IMR-90 (cell line): ENCODE measurements at regions not wholly inside any gene's neighbourhood (a gene's known extent, or its start where the extent isn't known, plus 50 kb on each side); places are given as distances from the start of the nearest gene placed in this dataset.

ENCODE experiments used
- ATAC-seq: fragments of 200-7000 bp; cut with Tn5 transposase; 2 replicates; pipeline ENCODE4 v1.9.1; 2020; ENCODE audit warnings: low read depth, mild to moderate bottlenecking, moderate library complexity
- BruUV-seq: library from RNA; stranded (reverse); fragments of 400-500 nt; replicated peaks from 2 replicates; lab custom pipeline; 2021; lab: Mats Ljungman, UMichigan
- CTCF ChIA-PET: fragments of 300-600 bp; formaldehyde crosslinking; extraction: SDS; loops from one replicate; lab custom pipeline; 2021; ENCODE audit warnings: antibody characterized with exemption; lab: Yijun Ruan, JAX
- POLR2A ChIA-PET: fragments of 300-600 bp; sonication (Branson Sonifier 250); formaldehyde crosslinking; loops from one replicate; lab custom pipeline; 2022; ENCODE audit warnings: antibody characterized with exemption; ENCODE audit not compliant: unreplicated experiment; lab: Charles Lee
- DNase-seq: peaks from one replicate; pipeline ENCODE4 v3.0.0; 2013
- H2AFZ ChIP-seq: replicated peaks from 2 replicates; pipeline ENCODE3; 2013; ENCODE audit warnings: low read length, mild to moderate bottlenecking; ENCODE audit not compliant: poor library complexity
- H2AK5ac ChIP-seq: 2 replicates; pipeline ENCODE4 v1.6.1; 2013; ENCODE audit warnings: low read depth, low read length, inconsistent platforms
- H2AK9ac ChIP-seq: replicated peaks from 2 replicates; pipeline ENCODE3; 2013; ENCODE audit warnings: mild to moderate bottlenecking, low read depth, low read length, moderate library complexity; ENCODE audit not compliant: poor library complexity
- H2BK120ac ChIP-seq: 2 replicates; pipeline ENCODE4 v1.6.1; 2013; ENCODE audit warnings: low read depth, low read length, inconsistent platforms
- H2BK15ac ChIP-seq: 3 replicates; pipeline ENCODE4 v1.6.1; 2013; ENCODE audit warnings: low read depth, low read length, inconsistent platforms
- H2BK20ac ChIP-seq: 2 replicates; pipeline ENCODE4 v1.6.1; 2013; ENCODE audit warnings: low read depth, mild to moderate bottlenecking, inconsistent platforms, low read length, moderate library complexity
- H2BK5ac ChIP-seq: 2 replicates; pipeline ENCODE4 v1.6.1; 2013; ENCODE audit warnings: mild to moderate bottlenecking, low read depth, low read length, inconsistent platforms; ENCODE audit not compliant: poor library complexity, severe bottlenecking
- H3K14ac ChIP-seq: replicated peaks from 2 replicates; pipeline ENCODE4 v1.6.1; 2013; ENCODE audit warnings: low read depth, low read length, inconsistent platforms
- H3K18ac ChIP-seq: 2 replicates; pipeline ENCODE4 v1.6.1; 2013; ENCODE audit warnings: low read depth, low read length, control low read depth
- H3K23ac ChIP-seq: 2 replicates; pipeline ENCODE4 v1.6.1; 2013; ENCODE audit warnings: low read depth, low read length, inconsistent platforms
- H3K27ac ChIP-seq: 2 replicates; pipeline ENCODE4 v1.5.1; 2013; ENCODE audit warnings: mild to moderate bottlenecking, control low read depth, low read length; ENCODE audit not compliant: insufficient read depth
- H3K27me3 ChIP-seq: 2 replicates; pipeline ENCODE4 v1.6.1; 2013; ENCODE audit warnings: low read length; ENCODE audit not compliant: control insufficient read depth, insufficient read depth
- H3K36me3 ChIP-seq: 2 replicates; pipeline ENCODE4 v1.6.1; 2013; ENCODE audit warnings: low read length, mixed read lengths; ENCODE audit not compliant: control insufficient read depth, insufficient read depth
- H3K4ac ChIP-seq: 2 replicates; pipeline ENCODE4 v1.6.1; 2013; ENCODE audit warnings: low read depth, low read length, inconsistent platforms
- H3K4me1 ChIP-seq: 2 replicates; pipeline ENCODE4 v1.6.1; 2013; ENCODE audit warnings: low read length, mixed read lengths; ENCODE audit not compliant: control insufficient read depth, insufficient read depth
- H3K4me2 ChIP-seq: 2 replicates; pipeline ENCODE4 v1.6.1; 2013; ENCODE audit warnings: low read depth, mild to moderate bottlenecking, control low read depth, low read length, moderate library complexity
- H3K4me3 ChIP-seq: 2 replicates; pipeline ENCODE4 v1.5.1; 2013; ENCODE audit warnings: low read depth, mild to moderate bottlenecking, control low read depth, low read length, moderate library complexity; ENCODE audit not compliant: insufficient read depth
- H3K56ac ChIP-seq: 2 replicates; pipeline ENCODE4 v1.6.1; 2013; ENCODE audit warnings: low read length, inconsistent platforms; ENCODE audit not compliant: insufficient read depth; ENCODE audit errors: extremely low read depth
- H3K79me1 ChIP-seq, 2 experiments: 2 replicates each; pipeline ENCODE4 v1.6.1; 2013; ENCODE audit warnings: low read length in 2 of 2, inconsistent platforms in 1 of 2, low read depth in 1 of 2
- H3K9ac ChIP-seq: 2 replicates; pipeline ENCODE4 v1.6.1; 2013; ENCODE audit warnings: low read depth, low read length, control low read depth
- H3K9me1 ChIP-seq: 2 replicates; pipeline ENCODE4 v1.6.1; 2013; ENCODE audit warnings: low read length, inconsistent platforms; ENCODE audit not compliant: insufficient read depth
- H3K9me3 ChIP-seq: 2 replicates; pipeline ENCODE4 v1.6.1; 2013; ENCODE audit warnings: low read length; ENCODE audit not compliant: control insufficient read depth, insufficient read depth
- H4K20me1 ChIP-seq: 2 replicates; pipeline ENCODE4 v1.6.1; 2013; ENCODE audit warnings: low read length, inconsistent platforms; ENCODE audit not compliant: insufficient read depth
- H4K5ac ChIP-seq: 2 replicates; pipeline ENCODE4 v1.6.1; 2013; ENCODE audit warnings: mild to moderate bottlenecking, low read depth, low read length, control low read depth
- H4K8ac ChIP-seq, 2 experiments: 2 replicates each; pipeline ENCODE4 v1.6.1; 2013; ENCODE audit warnings: low read depth in 2 of 2, low read length in 2 of 2, control low read depth in 1 of 2, inconsistent platforms in 1 of 2
- H4K91ac ChIP-seq: 2 replicates; pipeline ENCODE4 v1.6.1; 2013; ENCODE audit warnings: low read depth, low read length, inconsistent platforms; ENCODE audit not compliant: insufficient read depth
- BHLHE40 ChIP-seq: fragments of 150-350 bp; IDR thresholded peaks from 2 replicates; pipeline ENCODE4 v1.6.1; 2016; ENCODE audit warnings: mild to moderate bottlenecking, low read depth, low read length
- CEBPB ChIP-seq: IDR thresholded peaks from 2 replicates; pipeline ENCODE4 v1.6.1; 2012; ENCODE audit warnings: low read depth, low read length, improper control_type of control experiment
- CHD1 ChIP-seq: IDR thresholded peaks from 2 replicates; pipeline ENCODE4 v1.6.1; 2012; ENCODE audit warnings: low read depth, low read length, improper control_type of control experiment
- FOS ChIP-seq: fragments of 150-350 bp; IDR thresholded peaks from 2 replicates; pipeline ENCODE4 v1.6.1; 2016; ENCODE audit warnings: low read depth, low read length
- MAFK ChIP-seq: IDR thresholded peaks from 2 replicates; pipeline ENCODE4 v1.6.1; 2012; ENCODE audit warnings: low read depth, low read length, improper control_type of control experiment
- MAZ ChIP-seq: IDR thresholded peaks from 2 replicates; pipeline ENCODE4 v1.6.1; 2012; ENCODE audit warnings: low read depth, mild to moderate bottlenecking, low read length, improper control_type of control experiment, moderate library complexity, borderline replicate concordance
- MXI1 ChIP-seq: IDR thresholded peaks from 2 replicates; pipeline ENCODE4 v1.6.1; 2012; ENCODE audit warnings: low read depth, mild to moderate bottlenecking, low read length, moderate library complexity, borderline replicate concordance
- NFE2L2 ChIP-seq: fragments of 150-350 bp; IDR thresholded peaks from 2 replicates; pipeline ENCODE4 v1.6.1; 2016; ENCODE audit warnings: low read depth, mild to moderate bottlenecking, low read length
- POLR2A ChIP-seq: IDR thresholded peaks from 2 replicates; pipeline ENCODE4 v1.6.1; 2012; ENCODE audit warnings: mild to moderate bottlenecking, low read depth, low read length
- RAD21 ChIP-seq: IDR thresholded peaks from 2 replicates; pipeline ENCODE4 v1.6.1; 2012; ENCODE audit warnings: low read length, improper control_type of control experiment
- RCOR1 ChIP-seq: IDR thresholded peaks from 2 replicates; pipeline ENCODE4 v1.6.1; 2012; ENCODE audit warnings: mild to moderate bottlenecking, low read length, improper control_type of control experiment; ENCODE audit not compliant: insufficient replicate concordance
- RFX5 ChIP-seq: IDR thresholded peaks from 2 replicates; pipeline ENCODE4 v1.8.0; 2012; ENCODE audit warnings: low read depth, mild to moderate bottlenecking, low read length, moderate library complexity
- SMC3 ChIP-seq: fragments of 150-350 bp; IDR thresholded peaks from 2 replicates; pipeline ENCODE4 v1.6.1; 2016; ENCODE audit warnings: low read depth, mild to moderate bottlenecking, antibody characterized with exemption, low read length, moderate library complexity
- WGBS, 2 experiments: methylation state at CpG; one replicate each; pipeline versions ENCODE4 v1.1.5 to v1.1.7; 2013; ENCODE audit warnings: missing lambda C conversion rate in 2 of 2; ENCODE audit not compliant: insufficient read length in 1 of 2; ENCODE audit errors: extremely low coverage in 2 of 2; 5-methylcytosine and 5-hydroxymethylcytosine counted together
- dilution Hi-C: fragments of 300-500 bp; cut with HindIII; formaldehyde crosslinking; loops from one replicate; pipeline ENCODE4 v1.14.3; 2018; ENCODE audit warnings: low sequenced_read_pairs; ENCODE audit not compliant: unreplicated experiment
- in situ Hi-C: fragments of 300-500 bp; cut with MboI; formaldehyde crosslinking; loops from 3 replicates; pipeline ENCODE4 v1.14.3; 2019; ENCODE audit warnings: low sequenced_read_pairs, inconsistent platforms, mixed read lengths
- intact Hi-C: fragments of 100-400 bp; cut with micrococcal nuclease; formaldehyde crosslinking; loops from 2 replicates; pipeline ENCODE4 v1.10.0; 2022
- TF ChIP-seq, protein P1 (sequence below): conservative IDR thresholded peaks from 2 replicates; pipeline ENCODE4 v1.5.1; 2012; ENCODE audit warnings: mild to moderate bottlenecking, low read depth, low read length, improper control_type of control experiment
- TF ChIP-seq, protein P2 (sequence below): fragments of 150-350 bp; IDR thresholded peaks from 2 replicates; pipeline ENCODE4 v1.6.1; 2017; ENCODE audit warnings: mild to moderate bottlenecking, antibody characterized with exemption, low read length, low read depth
- TF ChIP-seq, protein P3 (sequence below): fragments of 150-350 bp; IDR thresholded peaks from 2 replicates; pipeline ENCODE4 v1.6.1; 2016; ENCODE audit warnings: low read depth, mild to moderate bottlenecking, low read length, moderate library complexity, borderline replicate concordance

DNA sequence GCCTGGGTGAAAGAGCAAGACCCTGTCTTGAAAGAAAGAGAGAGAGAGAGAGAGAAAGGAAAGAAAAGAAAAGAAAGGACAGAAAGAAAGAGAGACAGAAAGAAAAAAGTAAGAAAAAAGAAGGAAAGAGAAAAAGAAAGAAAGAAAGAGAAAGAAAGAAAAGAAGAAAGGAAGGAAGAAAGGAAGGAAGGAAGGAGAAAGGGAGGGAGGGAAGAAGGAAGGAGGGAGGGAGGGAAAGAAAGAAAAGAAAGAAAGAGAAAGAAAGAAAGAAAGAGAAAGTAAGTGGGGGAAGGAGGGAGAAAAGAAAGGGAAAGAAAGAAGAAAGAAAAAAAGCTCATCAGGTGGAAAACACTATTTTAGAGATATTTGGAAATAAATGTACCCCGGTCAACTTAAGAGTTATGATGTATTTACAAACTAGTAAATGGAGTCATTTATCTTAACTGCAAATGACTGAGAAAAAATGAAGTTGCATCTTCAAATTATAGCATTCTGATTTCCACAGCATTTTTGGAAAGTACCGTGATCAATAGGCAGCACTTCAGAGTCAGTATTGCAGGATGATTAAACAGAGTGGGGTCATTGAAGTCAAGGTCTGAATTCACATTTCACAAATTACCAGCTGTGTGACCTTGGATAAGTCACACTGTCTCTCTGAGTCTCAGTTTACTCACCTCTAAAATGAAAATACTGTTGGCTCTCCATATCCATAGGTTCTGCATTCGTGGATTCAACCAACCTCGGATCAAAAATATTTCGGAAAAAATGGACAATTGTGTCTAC lies 64.1 kb upstream of the SMAD1 start:
- Histone ChIP-seq H2BK5ac (no peak overlapping the region), H2AK9ac (no peak overlapping the region), H4K91ac (no peak overlapping the region), H3K56ac (no peak overlapping the region), H4K5ac (no peak overlapping the region), H2BK120ac (no peak overlapping the region), H3K9me1 (no peaks in the 10 kb centered on the region), H3K4me1 (no peaks in the 10 kb centered on the region), H4K20me1 (no peaks in the 10 kb centered on the region), H2BK15ac (no peak overlapping the region), H2AK5ac (no peak overlapping the region), H3K18ac (no peak overlapping the region), H3K4me2 (no peak overlapping the region), H3K36me3 (no peaks in the 10 kb centered on the region), H3K4ac (no peak overlapping the region), H3K27me3 (no peaks in the 10 kb centered on the region; the same call in 1 of the 2 replicates), H3K9me3 (no peaks in the 10 kb centered on the region), H3K14ac (no peak overlapping the region), H2BK20ac (no peak overlapping the region), H2AFZ (no peak overlapping the region), H4K8ac (no peak overlapping the region), H3K79me1 (no peaks in the 10 kb centered on the region), H3K27ac (no peak overlapping the region), H3K23ac (no peak overlapping the region), H3K9ac (no peak overlapping the region), H3K4me3 (no peak overlapping the region)
- no peak for TF ChIP-seq MXI1
- TF ChIP-seq RCOR1: no peak
- TF ChIP-seq RFX5: no peak
- no peak for TF ChIP-seq RAD21
- TF ChIP-seq, protein P1, sequence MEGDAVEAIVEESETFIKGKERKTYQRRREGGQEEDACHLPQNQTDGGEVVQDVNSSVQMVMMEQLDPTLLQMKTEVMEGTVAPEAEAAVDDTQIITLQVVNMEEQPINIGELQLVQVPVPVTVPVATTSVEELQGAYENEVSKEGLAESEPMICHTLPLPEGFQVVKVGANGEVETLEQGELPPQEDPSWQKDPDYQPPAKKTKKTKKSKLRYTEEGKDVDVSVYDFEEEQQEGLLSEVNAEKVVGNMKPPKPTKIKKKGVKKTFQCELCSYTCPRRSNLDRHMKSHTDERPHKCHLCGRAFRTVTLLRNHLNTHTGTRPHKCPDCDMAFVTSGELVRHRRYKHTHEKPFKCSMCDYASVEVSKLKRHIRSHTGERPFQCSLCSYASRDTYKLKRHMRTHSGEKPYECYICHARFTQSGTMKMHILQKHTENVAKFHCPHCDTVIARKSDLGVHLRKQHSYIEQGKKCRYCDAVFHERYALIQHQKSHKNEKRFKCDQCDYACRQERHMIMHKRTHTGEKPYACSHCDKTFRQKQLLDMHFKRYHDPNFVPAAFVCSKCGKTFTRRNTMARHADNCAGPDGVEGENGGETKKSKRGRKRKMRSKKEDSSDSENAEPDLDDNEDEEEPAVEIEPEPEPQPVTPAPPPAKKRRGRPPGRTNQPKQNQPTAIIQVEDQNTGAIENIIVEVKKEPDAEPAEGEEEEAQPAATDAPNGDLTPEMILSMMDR: no peak
- no peak for TF ChIP-seq CHD1
- TF ChIP-seq BHLHE40: no peak
- no peak for TF ChIP-seq CEBPB
- no peak for TF ChIP-seq NFE2L2
- TF ChIP-seq MAZ: no peak
- TF ChIP-seq FOS: no peak
- TF ChIP-seq SMC3: no peak
- TF ChIP-seq, protein P2, sequence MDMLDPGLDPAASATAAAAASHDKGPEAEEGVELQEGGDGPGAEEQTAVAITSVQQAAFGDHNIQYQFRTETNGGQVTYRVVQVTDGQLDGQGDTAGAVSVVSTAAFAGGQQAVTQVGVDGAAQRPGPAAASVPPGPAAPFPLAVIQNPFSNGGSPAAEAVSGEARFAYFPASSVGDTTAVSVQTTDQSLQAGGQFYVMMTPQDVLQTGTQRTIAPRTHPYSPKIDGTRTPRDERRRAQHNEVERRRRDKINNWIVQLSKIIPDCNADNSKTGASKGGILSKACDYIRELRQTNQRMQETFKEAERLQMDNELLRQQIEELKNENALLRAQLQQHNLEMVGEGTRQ: no peak
- TF ChIP-seq, protein P3, sequence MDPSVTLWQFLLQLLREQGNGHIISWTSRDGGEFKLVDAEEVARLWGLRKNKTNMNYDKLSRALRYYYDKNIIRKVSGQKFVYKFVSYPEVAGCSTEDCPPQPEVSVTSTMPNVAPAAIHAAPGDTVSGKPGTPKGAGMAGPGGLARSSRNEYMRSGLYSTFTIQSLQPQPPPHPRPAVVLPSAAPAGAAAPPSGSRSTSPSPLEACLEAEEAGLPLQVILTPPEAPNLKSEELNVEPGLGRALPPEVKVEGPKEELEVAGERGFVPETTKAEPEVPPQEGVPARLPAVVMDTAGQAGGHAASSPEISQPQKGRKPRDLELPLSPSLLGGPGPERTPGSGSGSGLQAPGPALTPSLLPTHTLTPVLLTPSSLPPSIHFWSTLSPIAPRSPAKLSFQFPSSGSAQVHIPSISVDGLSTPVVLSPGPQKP: no peak
- no peak for TF ChIP-seq POLR2A
- no peak for TF ChIP-seq MAFK
- ChIA-PET POLR2A (no interaction called here), CTCF (interaction anchor here (0.7 kb wide), 1 partner anchor 198 kb away, joined by 6 read pairs; no protein-coding TSS in a partner anchor)
- in situ Hi-C loops: no loop called here
- 86% methylated on average over 2 of the region's 5 CpGs; no CpG with 5 or more reads in 1 of the 2 experiments for WGBS, 2 experiments
- intact Hi-C loops: no loop called here
- DNase-seq (no peak), ATAC-seq (no peak)
- no TSS peak for BruUV-seq
- dilution Hi-C loops: no loop called here
